Activated CD4-positive, alpha-beta T cell treated with anti-CD3 and anti-CD28 coated beads for 48 hours (primary cell): ENCODE measurements at regions not wholly inside any gene's neighbourhood (a gene's known extent, or its start where the extent isn't known, plus 50 kb on each side); places are given as distances from the start of the nearest gene placed in this dataset.

Source experiments
- DNase-seq: peaks from one replicate; pipeline ENCODE4 v3.0.0-alpha.2; 2020

- no peak for DNase-seq
These were observed 374.3 kb downstream of the SLC4A3 start for GRCh38 chr2:220001751-220002150.

- DNase-seq: no peak
These were observed 374.8 kb downstream of the SLC4A3 start for GRCh38 chr2:220002251-220002650.

GRCh38 chr2:220002699-220003098 is 375.3 kb downstream of the SLC4A3 start:
- no peak for DNase-seq

- DNase-seq: no peak
These were observed 377.9 kb downstream of the SLC4A3 start for GRCh38 chr2:220005362-220005761.

GRCh38 chr2:220006152-220006621 is 378.8 kb downstream of the SLC4A3 start:
- no peak for DNase-seq

- no peak for DNase-seq
These were observed 384.4 kb downstream of the SLC4A3 start for GRCh38 chr2:220011859-220012258.

GRCh38 chr2:220014961-220015360 is 387.5 kb downstream of the SLC4A3 start:
- no peak for DNase-seq

- DNase-seq: no peak
These were observed 388.1 kb downstream of the SLC4A3 start for GRCh38 chr2:220015576-220015975.

- DNase-seq: no peak
These were observed 397.8 kb downstream of the SLC4A3 start for GRCh38 chr2:220025207-220025606.

GRCh38 chr2:220029013-220029412 is 401.6 kb downstream of the SLC4A3 start:
- no peak for DNase-seq

GRCh38 chr2:220033546-220033945 is 406.1 kb downstream of the SLC4A3 start:
- DNase-seq: no peak

GRCh38 chr2:220034426-220035130 is 407.1 kb downstream of the SLC4A3 start:
- DNase-seq: no peak

- no peak for DNase-seq
These were observed 409.0 kb downstream of the SLC4A3 start for GRCh38 chr2:220036431-220036830.

- DNase-seq: no peak
These were observed 412.9 kb downstream of the SLC4A3 start for GRCh38 chr2:220040346-220040745.

GRCh38 chr2:220041447-220041846 is 414.0 kb downstream of the SLC4A3 start:
- no peak for DNase-seq

GRCh38 chr2:220043155-220043989 is 415.9 kb downstream of the SLC4A3 start:
- no peak for DNase-seq

GRCh38 chr2:220043990-220044335 is 416.5 kb downstream of the SLC4A3 start:
- DNase-seq: no peak

GRCh38 chr2:220044383-220044782 is 417.0 kb downstream of the SLC4A3 start:
- no peak for DNase-seq

GRCh38 chr2:220046507-220046906 is 419.1 kb downstream of the SLC4A3 start:
- no peak for DNase-seq

GRCh38 chr2:220051716-220052115 is 424.3 kb downstream of the SLC4A3 start:
- DNase-seq: no peak

GRCh38 chr2:220053919-220054318 is 426.5 kb downstream of the SLC4A3 start:
- no peak for DNase-seq

GRCh38 chr2:220057391-220057790 is 430.0 kb downstream of the SLC4A3 start:
- DNase-seq: no peak

GRCh38 chr2:220057916-220058315 is 430.5 kb downstream of the SLC4A3 start:
- DNase-seq: no peak
